H9 (cell line): ENCODE measurements at regions not wholly inside any gene's neighbourhood (a gene's known extent, or its start where the extent isn't known, plus 50 kb on each side); places are given as distances from the start of the nearest gene placed in this dataset.

Experiments used
- DNase-seq: peaks from one replicate; pipeline ENCODE4 v3.0.0-alpha.2; 2017
- H2AFZ ChIP-seq: one replicate; pipeline ENCODE4 v1.6.1; 2013; ENCODE audit warnings: mild to moderate bottlenecking, low read length, control low read depth, moderate library complexity
- H2AK5ac ChIP-seq: 2 replicates; pipeline ENCODE4 v1.6.1; 2013; ENCODE audit warnings: low read length, control low read depth, mixed read lengths; ENCODE audit not compliant: insufficient read length
- H2BK120ac ChIP-seq: one replicate; pipeline ENCODE4 v1.6.1; 2013; ENCODE audit warnings: low read depth, mild to moderate bottlenecking, low read length, control low read depth, inconsistent platforms; ENCODE audit not compliant: poor library complexity, severe bottlenecking
- H2BK12ac ChIP-seq: 2 replicates; pipeline ENCODE4 v1.6.1; 2013; ENCODE audit warnings: low read length, control low read depth, mixed read lengths, low read depth; ENCODE audit not compliant: insufficient read length
- H2BK15ac ChIP-seq: 2 replicates; pipeline ENCODE4 v1.6.1; 2013; ENCODE audit warnings: low read depth, low read length, control low read depth
- H2BK20ac ChIP-seq: one replicate; pipeline ENCODE4 v1.6.1; 2013; ENCODE audit warnings: low read depth, mild to moderate bottlenecking, low read length, control low read depth, inconsistent platforms; ENCODE audit not compliant: poor library complexity, severe bottlenecking
- H2BK5ac ChIP-seq: 2 replicates; pipeline ENCODE4 v1.6.1; 2013; ENCODE audit warnings: low read length, control low read depth, mixed read lengths; ENCODE audit not compliant: insufficient read length
- H3K14ac ChIP-seq: 2 replicates; pipeline ENCODE4 v1.6.1; 2013; ENCODE audit warnings: low read length, control low read depth; ENCODE audit not compliant: insufficient read depth
- H3K18ac ChIP-seq: 2 replicates; pipeline ENCODE4 v1.6.1; 2013; ENCODE audit warnings: low read depth, mild to moderate bottlenecking, mixed read lengths, low read length, control low read depth; ENCODE audit not compliant: insufficient read length
- H3K23ac ChIP-seq: 2 replicates; pipeline ENCODE4 v1.6.1; 2013; ENCODE audit warnings: low read length, control low read depth, mixed read lengths, low read depth; ENCODE audit not compliant: insufficient read length
- H3K23me2 ChIP-seq: 2 replicates; pipeline ENCODE4 v1.6.1; 2013; ENCODE audit warnings: low read depth, mild to moderate bottlenecking, mixed read lengths, low read length, control low read depth; ENCODE audit not compliant: insufficient read length, poor library complexity, severe bottlenecking
- H3K27ac ChIP-seq: 2 replicates; pipeline ENCODE4 v1.5.1; 2013; ENCODE audit warnings: low read length, control low read depth, mixed read lengths, low read depth; ENCODE audit not compliant: insufficient read length
- H3K27me3 ChIP-seq: 2 replicates; pipeline ENCODE4 v1.6.1; 2013; ENCODE audit warnings: low read length, control low read depth, inconsistent platforms; ENCODE audit not compliant: insufficient read depth
- H3K4ac ChIP-seq: 2 replicates; pipeline ENCODE4 v1.6.1; 2013; ENCODE audit warnings: low read depth, mild to moderate bottlenecking, control low read depth, inconsistent platforms, low read length, moderate library complexity
- H3K4me1 ChIP-seq: 2 replicates; pipeline ENCODE4 v1.6.1; 2013; ENCODE audit warnings: low read length, control low read depth, inconsistent platforms; ENCODE audit not compliant: insufficient read depth
- H3K4me2 ChIP-seq: 2 replicates; pipeline ENCODE4 v1.6.1; 2013; ENCODE audit warnings: low read length, control low read depth, mixed read lengths; ENCODE audit not compliant: insufficient read length, insufficient read depth
- H3K56ac ChIP-seq: 2 replicates; pipeline ENCODE4 v1.6.1; 2013; ENCODE audit warnings: low read depth, mild to moderate bottlenecking, mixed read lengths, low read length, control low read depth; ENCODE audit not compliant: insufficient read length
- H3K79me1 ChIP-seq: 2 replicates; pipeline ENCODE4 v1.6.1; 2013; ENCODE audit warnings: low read depth, mild to moderate bottlenecking, moderate library complexity, low read length, control low read depth, inconsistent platforms; ENCODE audit not compliant: insufficient read depth, poor library complexity, severe bottlenecking
- H3K79me2 ChIP-seq: 2 replicates; pipeline ENCODE4 v1.6.1; 2013; ENCODE audit warnings: low read length, control low read depth, inconsistent platforms; ENCODE audit not compliant: insufficient read depth
- H3K9ac ChIP-seq: 2 replicates; pipeline ENCODE4 v1.6.1; 2013; ENCODE audit warnings: low read length, control low read depth, mixed read lengths; ENCODE audit not compliant: insufficient read length; ENCODE audit errors: extremely low read depth
- H3K9me3 ChIP-seq: one replicate; pipeline ENCODE4 v1.6.1; 2013; ENCODE audit warnings: low read depth, low read length, inconsistent platforms; ENCODE audit not compliant: control insufficient read depth
- H3T11ph ChIP-seq: one replicate; pipeline ENCODE4 v1.6.1; 2013; ENCODE audit warnings: mild to moderate bottlenecking, low read length, control low read depth, inconsistent platforms
- H4K20me1 ChIP-seq: one replicate; pipeline ENCODE4 v1.6.1; 2013; ENCODE audit not compliant: control insufficient read depth, insufficient read length, insufficient read depth
- H4K5ac ChIP-seq: 2 replicates; pipeline ENCODE4 v1.6.1; 2013; ENCODE audit warnings: low read depth, mild to moderate bottlenecking, mixed read lengths, low read length, control low read depth; ENCODE audit not compliant: insufficient read length
- H4K8ac ChIP-seq: replicated peaks from 2 replicates; pipeline ENCODE4 v1.6.1; 2013; ENCODE audit warnings: low read length, control low read depth, mixed read lengths, low read depth; ENCODE audit not compliant: insufficient read length
- H4K91ac ChIP-seq: 2 replicates; pipeline ENCODE4 v1.6.1; 2013; ENCODE audit warnings: low read depth, mild to moderate bottlenecking, moderate library complexity, mixed read lengths, low read length, control low read depth; ENCODE audit not compliant: insufficient read length
- H3K27ac Mint-ChIP-seq, 3 experiments: 2 replicates in 2 of 3; 3 replicates in 1 of 3; pipeline ENCODE4 v1.8.0; 2020 to 2021; ENCODE audit warnings: mixed read lengths in 3 of 3, mild to moderate bottlenecking in 1 of 3, moderate library complexity in 1 of 3
- H3K27me3 Mint-ChIP-seq: 2 replicates; pipeline ENCODE4 v1.8.0; 2021; ENCODE audit warnings: low read depth, mild to moderate bottlenecking, moderate library complexity, mixed read lengths
- H3K36me3 Mint-ChIP-seq, 3 experiments: 2 replicates in 2 of 3; 3 replicates in 1 of 3; pipeline ENCODE4 v1.8.0; 2020 to 2021; ENCODE audit warnings: low read depth in 3 of 3, mixed read lengths in 3 of 3; ENCODE audit not compliant: insufficient read depth in 1 of 3
- H3K4me1 Mint-ChIP-seq, 2 experiments: 2 replicates each; pipeline ENCODE4 v1.8.0; 2020; ENCODE audit warnings: mixed read lengths in 2 of 2
- H3K4me3 Mint-ChIP-seq, 2 experiments: 2 replicates in 1 of 2; 3 replicates in 1 of 2; pipeline ENCODE4 v1.8.0; 2020 to 2021; ENCODE audit warnings: mild to moderate bottlenecking in 2 of 2, mixed read lengths in 2 of 2, moderate library complexity in 1 of 2
- H3K9me3 Mint-ChIP-seq, 2 experiments: 2 replicates in 1 of 2; 3 replicates in 1 of 2; pipeline ENCODE4 v1.8.0; 2020; ENCODE audit warnings: mild to moderate bottlenecking in 2 of 2, mixed read lengths in 2 of 2, moderate library complexity in 1 of 2
- WGBS: extraction: QIAGEN DNeasy Blood & Tissue Kit; methylation state at CpG from one replicate; pipeline ENCODE4 v1.1.7; 2013; ENCODE audit warnings: missing lambda C conversion rate, low lambda C conversion rate, mixed read lengths; ENCODE audit not compliant: insufficient read length; ENCODE audit errors: extremely low coverage; 5-methylcytosine and 5-hydroxymethylcytosine counted together
- TF ChIP-seq, protein P1 (sequence below): fragments of 200-600 bp; sonication (generic); conservative IDR thresholded peaks from 3 replicates; pipeline ENCODE4 v1.8.0; 2021; ENCODE audit warnings: antibody characterized with exemption, mild to moderate bottlenecking

DNA sequence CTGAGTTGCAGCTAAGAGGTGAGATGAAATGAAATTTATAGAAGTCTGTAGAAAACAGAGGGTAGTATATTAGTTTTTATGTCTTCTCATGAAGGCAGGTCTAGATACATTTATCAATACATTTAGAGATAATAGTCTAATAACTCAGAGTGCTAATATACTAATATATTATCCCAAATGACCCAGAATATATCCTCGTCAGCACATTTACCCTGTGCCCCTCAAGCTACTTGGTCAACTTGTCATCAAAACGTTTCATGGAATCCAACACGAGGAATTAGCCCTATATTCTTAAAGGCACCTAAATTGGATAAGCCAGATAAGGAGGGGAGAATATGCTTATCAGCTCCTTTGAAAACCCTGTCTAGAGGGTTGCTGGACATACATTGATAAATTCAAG is 415.1 kb upstream of the LRRTM1 start:
- H3K23me2 ChIP-seq = no peaks in the 10 kb centered on the region
- no peak overlapping the region for H3K14ac ChIP-seq
- no peaks in the 10 kb centered on the region for H3K4me1 ChIP-seq
- H3K79me2 ChIP-seq = no peaks in the 10 kb centered on the region
- H2BK15ac ChIP-seq = no peak overlapping the region
- no peak overlapping the region for H2BK20ac ChIP-seq
- no peak overlapping the region for H3K4me2 ChIP-seq
- no peak overlapping the region for H3K27ac ChIP-seq
- H2BK5ac ChIP-seq = no peak overlapping the region
- DNase-seq = no peak
- no CpG with 5 or more reads among the region's 3 CpGs for WGBS
- H3K27me3 ChIP-seq = no peaks in the 10 kb centered on the region
- no peaks in the 10 kb centered on the region for H3K79me1 ChIP-seq
- no peak overlapping the region for H3T11ph ChIP-seq
- H3K27ac Mint-ChIP-seq = no peak overlapping the region
- TF ChIP-seq, protein P1, sequence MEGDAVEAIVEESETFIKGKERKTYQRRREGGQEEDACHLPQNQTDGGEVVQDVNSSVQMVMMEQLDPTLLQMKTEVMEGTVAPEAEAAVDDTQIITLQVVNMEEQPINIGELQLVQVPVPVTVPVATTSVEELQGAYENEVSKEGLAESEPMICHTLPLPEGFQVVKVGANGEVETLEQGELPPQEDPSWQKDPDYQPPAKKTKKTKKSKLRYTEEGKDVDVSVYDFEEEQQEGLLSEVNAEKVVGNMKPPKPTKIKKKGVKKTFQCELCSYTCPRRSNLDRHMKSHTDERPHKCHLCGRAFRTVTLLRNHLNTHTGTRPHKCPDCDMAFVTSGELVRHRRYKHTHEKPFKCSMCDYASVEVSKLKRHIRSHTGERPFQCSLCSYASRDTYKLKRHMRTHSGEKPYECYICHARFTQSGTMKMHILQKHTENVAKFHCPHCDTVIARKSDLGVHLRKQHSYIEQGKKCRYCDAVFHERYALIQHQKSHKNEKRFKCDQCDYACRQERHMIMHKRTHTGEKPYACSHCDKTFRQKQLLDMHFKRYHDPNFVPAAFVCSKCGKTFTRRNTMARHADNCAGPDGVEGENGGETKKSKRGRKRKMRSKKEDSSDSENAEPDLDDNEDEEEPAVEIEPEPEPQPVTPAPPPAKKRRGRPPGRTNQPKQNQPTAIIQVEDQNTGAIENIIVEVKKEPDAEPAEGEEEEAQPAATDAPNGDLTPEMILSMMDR = no peak
- no peaks in the 10 kb centered on the region for H3K9me3 ChIP-seq
- no peak overlapping the region for H2AK5ac ChIP-seq
- H3K4me3 Mint-ChIP-seq = no peak overlapping the region
- H4K5ac ChIP-seq = no peak overlapping the region
- no peak overlapping the region for H3K18ac ChIP-seq
- no peak overlapping the region for H3K56ac ChIP-seq
- H3K27me3 Mint-ChIP-seq = no peaks in the 10 kb centered on the region
- H3K9ac ChIP-seq = no peak overlapping the region
- no peak overlapping the region for H4K8ac ChIP-seq
- H2AFZ ChIP-seq = no peak overlapping the region
- H2BK120ac ChIP-seq = no peak overlapping the region
- no peak overlapping the region for H4K91ac ChIP-seq
- no peak overlapping the region for H3K4ac ChIP-seq
- H3K36me3 Mint-ChIP-seq = no peaks in the 10 kb centered on the region
- no peaks in the 10 kb centered on the region for H3K9me3 Mint-ChIP-seq
- no peaks in the 10 kb centered on the region for H4K20me1 ChIP-seq
- H3K4me1 Mint-ChIP-seq = no peaks in the 10 kb centered on the region
- no peak overlapping the region for H3K23ac ChIP-seq
- H2BK12ac ChIP-seq = no peak overlapping the region
